Tibial nerve (tissue), 3 donors: ENCODE measurements at regions not wholly inside any gene's neighbourhood (a gene's known extent, or its start where the extent isn't known, plus 50 kb on each side); places are given as distances from the start of the nearest gene placed in this dataset.

ENCODE experiments used
- POLR2A ChIP-seq, 2 donors: fragments of 450-650 bp; IDR thresholded peaks; one replicate each; pipeline ENCODE4 v1.6.1; 2017; ENCODE audit warnings: antibody characterized with exemption in 2 of 2, mild to moderate bottlenecking in 2 of 2, moderate library complexity in 2 of 2
- TF ChIP-seq, protein P1 (sequence below), 5 experiments: fragments of 200-600 bp in 3 of 5; fragments of 450-650 bp in 2 of 5; sonication (generic) in 3 of 5; IDR thresholded peaks; one replicate each; pipeline ENCODE4 v1.5.1; 2016 to 2019; ENCODE audit warnings: antibody characterized with exemption in 5 of 5, mild to moderate bottlenecking in 3 of 5, moderate library complexity in 2 of 5

DNA sequence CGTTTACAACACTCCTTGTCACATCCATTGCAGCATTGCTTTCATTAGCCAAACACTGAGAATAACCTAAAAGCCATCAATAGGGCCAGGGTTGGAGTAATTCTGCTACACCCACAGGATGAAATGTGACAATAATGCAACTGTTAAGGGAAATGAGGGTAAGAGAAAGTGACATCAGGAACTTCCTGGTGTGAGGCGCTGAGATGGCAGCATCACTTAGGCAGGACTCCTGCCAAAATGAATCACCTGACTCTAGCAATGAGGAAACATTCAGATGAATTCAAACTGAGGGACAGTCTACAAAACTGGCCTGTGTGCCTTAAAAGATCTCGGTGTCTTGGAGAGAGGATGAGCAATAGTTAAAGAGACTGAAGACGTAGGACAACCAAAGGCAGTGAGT, 115.6 kb upstream of the AGAP1 start:
- TF ChIP-seq POLR2A (IDR thresholded peaks at IDR 0.05): no peak
- TF ChIP-seq, protein P1, sequence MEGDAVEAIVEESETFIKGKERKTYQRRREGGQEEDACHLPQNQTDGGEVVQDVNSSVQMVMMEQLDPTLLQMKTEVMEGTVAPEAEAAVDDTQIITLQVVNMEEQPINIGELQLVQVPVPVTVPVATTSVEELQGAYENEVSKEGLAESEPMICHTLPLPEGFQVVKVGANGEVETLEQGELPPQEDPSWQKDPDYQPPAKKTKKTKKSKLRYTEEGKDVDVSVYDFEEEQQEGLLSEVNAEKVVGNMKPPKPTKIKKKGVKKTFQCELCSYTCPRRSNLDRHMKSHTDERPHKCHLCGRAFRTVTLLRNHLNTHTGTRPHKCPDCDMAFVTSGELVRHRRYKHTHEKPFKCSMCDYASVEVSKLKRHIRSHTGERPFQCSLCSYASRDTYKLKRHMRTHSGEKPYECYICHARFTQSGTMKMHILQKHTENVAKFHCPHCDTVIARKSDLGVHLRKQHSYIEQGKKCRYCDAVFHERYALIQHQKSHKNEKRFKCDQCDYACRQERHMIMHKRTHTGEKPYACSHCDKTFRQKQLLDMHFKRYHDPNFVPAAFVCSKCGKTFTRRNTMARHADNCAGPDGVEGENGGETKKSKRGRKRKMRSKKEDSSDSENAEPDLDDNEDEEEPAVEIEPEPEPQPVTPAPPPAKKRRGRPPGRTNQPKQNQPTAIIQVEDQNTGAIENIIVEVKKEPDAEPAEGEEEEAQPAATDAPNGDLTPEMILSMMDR (IDR thresholded peaks at IDR 0.05): no peak
